ENCODE measurements at regions not wholly inside any gene's neighbourhood (a gene's known extent, or its start where the extent isn't known, plus 50 kb on each side); places are given as distances from the start of the nearest gene placed in this dataset.

GRCh38 chr15:47386459-47386858 is 330.8 kb upstream of the SEMA6D start:
- DNase-seq (ENCODE audit: low read depth in 4 of 4, low spot score in 1 of 4) = no peak

GRCh38 chr15:47388299-47388698 is 329.0 kb upstream of the SEMA6D start:
- DNase-seq (ENCODE audit: low read depth in 4 of 4, low spot score in 1 of 4) = no peak

GRCh38 chr15:47390208-47390765 is 327.0 kb upstream of the SEMA6D start:
- no peak for DNase-seq (ENCODE audit: low read depth in 4 of 4, low spot score in 1 of 4)

- no peak for DNase-seq (ENCODE audit: low read depth in 4 of 4, low spot score in 1 of 4)
These were observed 323.0 kb upstream of the SEMA6D start for GRCh38 chr15:47394286-47394809.

GRCh38 chr15:47395076-47395475 is 322.2 kb upstream of the SEMA6D start:
- no peak for DNase-seq (ENCODE audit: low read depth in 4 of 4, low spot score in 1 of 4)

- no peak for DNase-seq (ENCODE audit: low read depth in 4 of 4, low spot score in 1 of 4)
These were observed 319.6 kb upstream of the SEMA6D start for GRCh38 chr15:47397655-47398054.

GRCh38 chr15:47398132-47398531 is 319.2 kb upstream of the SEMA6D start:
- DNase-seq (ENCODE audit: low read depth in 4 of 4, low spot score in 1 of 4) = no peak

- no peak for DNase-seq (ENCODE audit: low read depth in 4 of 4, low spot score in 1 of 4)
These were observed 318.7 kb upstream of the SEMA6D start for GRCh38 chr15:47398594-47398993.

- DNase-seq (ENCODE audit: low read depth in 4 of 4, low spot score in 1 of 4) = no peak
These were observed 318.2 kb upstream of the SEMA6D start for GRCh38 chr15:47399100-47399499.

- no peak for DNase-seq (ENCODE audit: low read depth in 4 of 4, low spot score in 1 of 4)
These were observed 316.7 kb upstream of the SEMA6D start for GRCh38 chr15:47400603-47401002.

- DNase-seq (ENCODE audit: low read depth in 4 of 4, low spot score in 1 of 4) = no peak
These were observed 315.9 kb upstream of the SEMA6D start for GRCh38 chr15:47401427-47401826.

- no peak for DNase-seq (ENCODE audit: low read depth in 4 of 4, low spot score in 1 of 4)
These were observed 314.5 kb upstream of the SEMA6D start for GRCh38 chr15:47402829-47403228.

GRCh38 chr15:47404877-47405276 is 312.4 kb upstream of the SEMA6D start:
- no peak for DNase-seq (ENCODE audit: low read depth in 4 of 4, low spot score in 1 of 4)

GRCh38 chr15:47405365-47406162 is 311.7 kb upstream of the SEMA6D start:
- no peak for DNase-seq (ENCODE audit: low read depth in 4 of 4, low spot score in 1 of 4)

- no peak for DNase-seq (ENCODE audit: low read depth in 4 of 4, low spot score in 1 of 4)
These were observed 309.6 kb upstream of the SEMA6D start for GRCh38 chr15:47407692-47408091.

- DNase-seq (ENCODE audit: low read depth in 4 of 4, low spot score in 1 of 4) = no peak
These were observed 308.3 kb upstream of the SEMA6D start for GRCh38 chr15:47409038-47409437.

GRCh38 chr15:47409600-47409999 is 307.7 kb upstream of the SEMA6D start:
- no peak for DNase-seq (ENCODE audit: low read depth in 4 of 4, low spot score in 1 of 4)

GRCh38 chr15:47410247-47410646 is 307.1 kb upstream of the SEMA6D start:
- no peak for DNase-seq (ENCODE audit: low read depth in 4 of 4, low spot score in 1 of 4)

GRCh38 chr15:47411733-47412132 is 305.6 kb upstream of the SEMA6D start:
- DNase-seq (ENCODE audit: low read depth in 4 of 4, low spot score in 1 of 4) = no peak

- no peak for DNase-seq (ENCODE audit: low read depth in 4 of 4, low spot score in 1 of 4)
These were observed 305.2 kb upstream of the SEMA6D start for GRCh38 chr15:47412136-47412535.

GRCh38 chr15:47412802-47413201 is 304.5 kb upstream of the SEMA6D start:
- no peak for DNase-seq (ENCODE audit: low read depth in 4 of 4, low spot score in 1 of 4)

- DNase-seq (ENCODE audit: low read depth in 4 of 4, low spot score in 1 of 4) = no peak
These were observed 303.1 kb upstream of the SEMA6D start for GRCh38 chr15:47414207-47414606.

- no peak for DNase-seq (ENCODE audit: low read depth in 4 of 4, low spot score in 1 of 4)
These were observed 301.8 kb upstream of the SEMA6D start for GRCh38 chr15:47415539-47415971.
